ENCODE measurements at regions not wholly inside any gene's neighbourhood (a gene's known extent, or its start where the extent isn't known, plus 50 kb on each side); places are given as distances from the start of the nearest gene placed in this dataset.

- no peak overlapping the region for H3K4me3 Mint-ChIP-seq (ENCODE audit: unreplicated experiment)
- H3K27ac Mint-ChIP-seq (ENCODE audit: unreplicated experiment), result no peak overlapping the region
- H3K36me3 Mint-ChIP-seq (ENCODE audit: low read depth), result no peaks in the 10 kb centered on the region
- H3K27me3 Mint-ChIP-seq (ENCODE audit: low read depth), result no peaks in the 10 kb centered on the region
- DNase-seq (ENCODE audit: low spot score), result no peak
- H3K4me1 Mint-ChIP-seq (ENCODE audit: low read depth), result no peaks in the 10 kb centered on the region
- H3K9me3 Mint-ChIP-seq (ENCODE audit: low read depth), result peaks cover 68% of the 10 kb centered on the region
- TF ChIP-seq CTCF (IDR thresholded peaks at IDR 0.05), result no peak
Observed at GRCh38 chr14:106509176-106509575, 982.8 kb downstream of the TMEM121 start.

DNA sequence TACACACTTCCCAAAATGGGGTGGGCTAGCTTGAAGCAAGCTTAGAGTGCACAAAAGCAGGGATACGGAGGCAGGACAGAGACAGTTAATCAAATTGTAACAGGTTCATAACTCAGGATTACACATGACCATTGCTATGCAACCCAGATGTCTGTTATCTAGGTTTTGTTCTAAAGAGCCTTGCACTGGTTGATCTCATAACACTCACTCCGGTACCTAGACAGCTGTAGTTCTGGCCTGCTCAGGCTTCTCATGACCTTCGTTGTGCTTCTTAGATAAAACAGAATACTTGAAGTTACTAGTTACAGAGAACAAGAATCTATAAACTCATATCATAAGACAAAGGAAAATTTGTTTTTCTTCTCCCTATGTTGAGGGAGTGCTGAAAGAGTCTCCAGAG lies 983.4 kb downstream of the TMEM121 start:
- no peak for DNase-seq (ENCODE audit: low spot score)
- Mint-ChIP-seq H3K27ac (ENCODE audit: unreplicated experiment) (no peak overlapping the region), H3K36me3 (ENCODE audit: low read depth) (no peaks in the 10 kb centered on the region), H3K4me1 (ENCODE audit: low read depth) (no peaks in the 10 kb centered on the region), H3K4me3 (ENCODE audit: unreplicated experiment) (no peak overlapping the region), H3K27me3 (ENCODE audit: low read depth) (no peaks in the 10 kb centered on the region), H3K9me3 (ENCODE audit: low read depth) (peaks cover 68% of the 10 kb centered on the region)
- no peak for TF ChIP-seq CTCF (IDR thresholded peaks at IDR 0.05)

DNA sequence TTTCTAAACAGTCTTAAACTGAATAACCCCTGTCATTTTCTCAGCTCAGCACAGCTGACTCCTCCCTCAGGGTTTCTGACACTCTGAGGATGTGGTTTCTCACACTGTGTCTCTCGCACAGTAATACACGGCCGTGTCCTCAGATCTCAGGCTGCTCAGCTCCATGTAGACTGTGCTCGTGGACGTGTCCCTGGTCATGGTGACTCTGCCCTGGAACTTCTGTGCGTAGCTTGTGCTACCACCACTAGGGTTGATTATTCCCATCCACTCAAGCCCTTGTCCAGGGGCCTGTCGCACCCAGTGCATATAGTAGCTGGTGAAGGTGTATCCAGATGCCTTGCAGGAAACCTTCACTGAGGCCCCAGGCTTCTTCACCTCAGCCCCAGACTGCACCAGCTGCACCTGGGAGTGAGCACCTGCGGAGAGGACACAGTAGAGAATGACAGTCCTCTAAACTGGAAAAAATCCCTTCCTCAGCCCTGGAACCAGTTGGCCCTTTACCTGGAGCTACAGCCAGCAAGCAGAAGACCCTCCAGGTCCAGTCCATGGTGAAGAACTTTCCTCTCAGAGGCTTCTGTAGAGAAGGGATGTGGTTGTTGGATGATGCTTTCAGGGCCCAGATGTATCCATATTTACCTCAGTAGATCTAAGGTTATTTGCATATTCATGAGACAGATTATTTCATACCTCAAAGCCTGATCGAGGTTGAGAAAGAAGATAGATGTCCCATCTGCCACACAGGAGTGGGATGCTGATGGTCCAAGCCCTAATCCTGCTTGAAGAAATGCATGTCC lies 984.8 kb downstream of the TMEM121 start:
- H3K27ac Mint-ChIP-seq (ENCODE audit: unreplicated experiment), result no peak overlapping the region
- no peak overlapping the region for H3K4me3 Mint-ChIP-seq (ENCODE audit: unreplicated experiment)
- TF ChIP-seq CTCF (IDR thresholded peaks at IDR 0.05), result no peak
- H3K27me3 Mint-ChIP-seq (ENCODE audit: low read depth), result no peaks in the 10 kb centered on the region
- no peaks in the 10 kb centered on the region for H3K4me1 Mint-ChIP-seq (ENCODE audit: low read depth)
- H3K9me3 Mint-ChIP-seq (ENCODE audit: low read depth), result peaks cover 72% of the 10 kb centered on the region
- no peak for DNase-seq (ENCODE audit: low spot score)
- H3K36me3 Mint-ChIP-seq (ENCODE audit: low read depth), result no peaks in the 10 kb centered on the region

DNA sequence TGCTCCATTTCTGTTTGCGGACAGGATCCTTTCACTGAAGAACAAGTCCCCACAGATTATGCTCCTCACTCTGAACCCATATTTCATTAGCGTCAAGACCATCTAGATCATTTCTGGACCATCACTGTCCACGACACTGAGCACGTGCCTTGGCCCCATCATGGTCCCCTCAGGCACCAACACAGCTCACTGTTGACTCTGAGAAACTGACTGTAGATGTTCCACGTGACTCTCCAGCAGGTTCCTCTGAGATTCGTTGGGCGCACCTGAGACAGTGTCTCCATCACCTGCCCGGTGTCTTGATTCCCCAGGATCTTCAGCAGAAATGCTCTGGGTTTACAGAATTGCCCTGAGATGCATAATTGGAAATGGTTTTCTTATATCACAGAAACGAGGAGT lies 985.4 kb downstream of the TMEM121 start:
- TF ChIP-seq CTCF (IDR thresholded peaks at IDR 0.05), result no peak
- Mint-ChIP-seq H3K4me1 (ENCODE audit: low read depth) (no peaks in the 10 kb centered on the region), H3K27ac (ENCODE audit: unreplicated experiment) (no peak overlapping the region), H3K9me3 (ENCODE audit: low read depth) (peaks cover 73% of the 10 kb centered on the region), H3K36me3 (ENCODE audit: low read depth) (no peaks in the 10 kb centered on the region), H3K27me3 (ENCODE audit: low read depth) (no peaks in the 10 kb centered on the region), H3K4me3 (ENCODE audit: unreplicated experiment) (no peak overlapping the region)
- DNase-seq (ENCODE audit: low spot score), result no peak

DNA sequence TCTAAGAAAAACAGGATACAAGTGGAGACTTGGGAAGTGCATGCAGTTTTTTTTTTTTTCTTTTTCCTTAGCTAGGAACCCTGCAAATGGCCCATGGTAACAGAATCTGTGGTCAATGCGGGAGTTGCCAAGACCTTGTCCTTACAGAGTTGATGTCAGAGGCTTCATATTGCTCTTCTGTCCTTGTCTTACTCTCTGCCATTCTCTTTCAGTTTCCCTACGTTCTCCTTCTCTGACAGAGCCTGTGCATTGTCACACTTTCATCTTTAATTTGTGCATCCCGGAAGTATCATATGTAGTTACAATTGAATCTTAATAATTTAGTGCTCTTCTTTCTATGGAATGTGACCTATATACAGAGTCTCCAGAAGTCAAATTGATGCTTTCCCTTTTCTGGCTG lies 986.9 kb downstream of the TMEM121 start:
- TF ChIP-seq CTCF (IDR thresholded peaks at IDR 0.05), result no peak
- Mint-ChIP-seq H3K27ac (ENCODE audit: unreplicated experiment) (no peak overlapping the region), H3K9me3 (ENCODE audit: low read depth) (peaks cover 78% of the 10 kb centered on the region), H3K4me1 (ENCODE audit: low read depth) (no peaks in the 10 kb centered on the region), H3K36me3 (ENCODE audit: low read depth) (no peaks in the 10 kb centered on the region), H3K27me3 (ENCODE audit: low read depth) (no peaks in the 10 kb centered on the region), H3K4me3 (ENCODE audit: unreplicated experiment) (no peak overlapping the region)
- no peak for DNase-seq (ENCODE audit: low spot score)

Data from chondrocyte (in vitro differentiated cells).